Upper lobe of left lung (tissue), 4 donors: ENCODE measurements at regions not wholly inside any gene's neighbourhood (a gene's known extent, or its start where the extent isn't known, plus 50 kb on each side); places are given as distances from the start of the nearest gene placed in this dataset.

Experiments used
- CTCF ChIP-seq, 6 experiments: fragments of 450-650 bp in 4 of 6; fragments of 200-600 bp in 2 of 6; sonication (generic) in 2 of 6; IDR thresholded peaks; one replicate each; pipeline ENCODE4 v1.5.1; 2016 to 2019; ENCODE audit warnings: antibody characterized with exemption in 6 of 6
- POLR2A ChIP-seq, 4 donors: fragments of 450-650 bp; IDR thresholded peaks; one replicate each; pipeline ENCODE4 v1.5.1; 2016 to 2017; ENCODE audit warnings: antibody characterized with exemption in 4 of 4, mild to moderate bottlenecking in 2 of 4
- POLR2AphosphoS5 ChIP-seq, 2 donors: sonication (generic); formaldehyde crosslinking; IDR thresholded peaks; one replicate each; pipeline ENCODE4 v1.5.1; 2017; ENCODE audit warnings: antibody characterized with exemption in 2 of 2

GRCh38 chr6:132227904-132228303, 173.4 kb downstream of the MOXD1 start:
- TF ChIP-seq CTCF (IDR thresholded peaks at IDR 0.05) = no peak
- no peak for TF ChIP-seq POLR2A (IDR thresholded peaks at IDR 0.05)
- no peak for TF ChIP-seq POLR2AphosphoS5 (IDR thresholded peaks at IDR 0.05)
